22Rv1 (cell line): ENCODE measurements at regions not wholly inside any gene's neighbourhood (a gene's known extent, or its start where the extent isn't known, plus 50 kb on each side); places are given as distances from the start of the nearest gene placed in this dataset.
"Not testable (repeated sequence)": the region's sequence is repeated elsewhere in the genome, so short reads cannot be mapped to it uniquely, and the experiment has no call there.

Experiments used
- ZFX ChIP-seq: fragments of 450-650 bp; IDR thresholded peaks from 2 replicates; pipeline ENCODE4 v1.6.1; 2017; ENCODE audit warnings: antibody characterized with exemption, borderline replicate concordance
- TF ChIP-seq, protein P1 (sequence below): fragments of 450-650 bp; IDR thresholded peaks from 2 replicates; pipeline ENCODE4 v1.5.1; 2017; ENCODE audit warnings: mild to moderate bottlenecking

DNA sequence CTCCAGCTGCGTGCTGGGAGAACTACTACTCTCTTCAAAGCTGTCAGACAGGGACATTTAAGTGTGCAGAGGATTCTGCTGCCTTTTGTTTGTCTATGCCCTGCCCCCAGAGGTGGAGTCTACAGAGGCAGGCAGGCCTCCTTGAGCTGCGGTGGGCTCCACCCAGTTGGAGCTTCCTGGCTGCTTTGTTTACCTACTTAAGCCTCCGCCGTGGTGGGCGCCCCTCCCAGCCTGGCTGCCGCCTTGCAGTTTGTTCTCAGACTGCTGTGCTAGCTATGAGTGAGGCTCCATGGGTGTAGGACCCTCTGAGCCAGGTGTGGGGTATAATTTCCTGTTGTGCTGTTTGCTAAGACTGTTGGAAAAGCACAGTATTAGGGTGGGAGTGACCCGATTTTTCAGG lies 49.9 kb upstream of the ABCD2 start:
- TF ChIP-seq, protein P1, sequence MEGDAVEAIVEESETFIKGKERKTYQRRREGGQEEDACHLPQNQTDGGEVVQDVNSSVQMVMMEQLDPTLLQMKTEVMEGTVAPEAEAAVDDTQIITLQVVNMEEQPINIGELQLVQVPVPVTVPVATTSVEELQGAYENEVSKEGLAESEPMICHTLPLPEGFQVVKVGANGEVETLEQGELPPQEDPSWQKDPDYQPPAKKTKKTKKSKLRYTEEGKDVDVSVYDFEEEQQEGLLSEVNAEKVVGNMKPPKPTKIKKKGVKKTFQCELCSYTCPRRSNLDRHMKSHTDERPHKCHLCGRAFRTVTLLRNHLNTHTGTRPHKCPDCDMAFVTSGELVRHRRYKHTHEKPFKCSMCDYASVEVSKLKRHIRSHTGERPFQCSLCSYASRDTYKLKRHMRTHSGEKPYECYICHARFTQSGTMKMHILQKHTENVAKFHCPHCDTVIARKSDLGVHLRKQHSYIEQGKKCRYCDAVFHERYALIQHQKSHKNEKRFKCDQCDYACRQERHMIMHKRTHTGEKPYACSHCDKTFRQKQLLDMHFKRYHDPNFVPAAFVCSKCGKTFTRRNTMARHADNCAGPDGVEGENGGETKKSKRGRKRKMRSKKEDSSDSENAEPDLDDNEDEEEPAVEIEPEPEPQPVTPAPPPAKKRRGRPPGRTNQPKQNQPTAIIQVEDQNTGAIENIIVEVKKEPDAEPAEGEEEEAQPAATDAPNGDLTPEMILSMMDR: peak; percentile 22
- TF ChIP-seq ZFX: not testable (repeated sequence)
